GM12878 (cell line): ENCODE measurements at regions not wholly inside any gene's neighbourhood (a gene's known extent, or its start where the extent isn't known, plus 50 kb on each side); places are given as distances from the start of the nearest gene placed in this dataset.

Experiments used
- ATAC-seq: fragments of 200-7000 bp; cut with Tn5 transposase; 3 replicates; pipeline ENCODE4 v1.9.1; 2020; ENCODE audit warnings: mild to moderate bottlenecking, moderate library complexity
- BruUV-seq: library from RNA; stranded (reverse); fragments of 400-500 nt; replicated peaks from 2 replicates; lab custom pipeline; 2021; lab: Mats Ljungman, UMichigan
- CTCF ChIA-PET: fragments of 300-600 bp; sonication (Branson Sonifier 250); formaldehyde crosslinking; extraction: SDS; loops from one replicate; lab custom pipeline; 2021; ENCODE audit warnings: inconsistent platforms; lab: Yijun Ruan, JAX
- POLR2A ChIA-PET: fragments of 350-600 bp; formaldehyde crosslinking; extraction: SDS; loops from one replicate; lab custom pipeline; 2021; ENCODE audit warnings: inconsistent platforms; lab: Charles Lee
- RAD21 ChIA-PET: fragments of 300-600 bp; sonication (Branson Sonifier 250); formaldehyde crosslinking; loops from one replicate; lab custom pipeline; 2023; ENCODE audit warnings: antibody characterized with exemption; ENCODE audit not compliant: unreplicated experiment; lab: Charles Lee
- SMC1A ChIA-PET: fragments of 300-600 bp; sonication (Branson Sonifier 250); formaldehyde crosslinking; loops from one replicate; lab custom pipeline; 2023; ENCODE audit not compliant: unreplicated experiment, uncharacterized antibody; lab: Charles Lee
- DNase-seq: peaks from one replicate; pipeline ENCODE4 v3.0.0-alpha.2; 2011; ENCODE audit warnings: low read depth, low spot score
- FAIRE-seq: peaks from 3 replicates; lab custom pipeline; 2011; peaks lifted over from hg19 to GRCh38; lab: Jason Lieb, UNC
- H2AFZ ChIP-seq: 2 replicates; pipeline ENCODE4 v1.6.0; 2011; ENCODE audit warnings: low read depth, low read length, control low read depth; ENCODE audit not compliant: control insufficient read depth
- H3K27ac ChIP-seq: 2 replicates; pipeline ENCODE4 v1.5.1; 2011; ENCODE audit warnings: control low read depth; ENCODE audit not compliant: control insufficient read depth, insufficient read depth
- H3K27me3 ChIP-seq, 2 experiments: replicated peaks in 1 of 2; 2 replicates each; pipeline versions ENCODE4 v1.6.0 to v1.6.1; 2011; ENCODE audit warnings: low read length in 1 of 2; ENCODE audit not compliant: control insufficient read depth in 2 of 2, insufficient read depth in 2 of 2
- H3K36me3 ChIP-seq, 2 experiments: 2 replicates each; pipeline ENCODE4 v1.5.1; 2011; ENCODE audit warnings: low read length in 1 of 2; ENCODE audit not compliant: control insufficient read depth in 2 of 2, insufficient read depth in 2 of 2
- H3K4me1 ChIP-seq: 2 replicates; pipeline ENCODE4 v1.6.1; 2011; ENCODE audit warnings: mild to moderate bottlenecking, low read length, moderate library complexity, mixed read lengths; ENCODE audit not compliant: control insufficient read depth, insufficient read depth
- H3K4me2 ChIP-seq: 2 replicates; pipeline ENCODE4 v1.6.0; 2011; ENCODE audit warnings: control low read depth; ENCODE audit not compliant: control insufficient read depth, insufficient read depth
- H3K4me3 ChIP-seq: fragments of 200-600 bp; sonication (generic); 2 replicates; pipeline ENCODE4 v1.5.1; 2016
- H3K79me2 ChIP-seq: 2 replicates; pipeline ENCODE4 v1.6.0; 2011; ENCODE audit warnings: low read length; ENCODE audit not compliant: control insufficient read depth, insufficient read depth
- H3K9ac ChIP-seq: 2 replicates; pipeline ENCODE4 v1.8.0; 2011; ENCODE audit warnings: low read length, control low read depth, mixed read lengths; ENCODE audit not compliant: control insufficient read depth, insufficient read depth
- H3K9me3 ChIP-seq: replicated peaks from 3 replicates; pipeline ENCODE4 v1.5.1; 2011; ENCODE audit warnings: mild to moderate bottlenecking, low read length; ENCODE audit not compliant: control insufficient read depth, insufficient read depth
- H4K20me1 ChIP-seq: 2 replicates; pipeline ENCODE4 v1.6.0; 2011; ENCODE audit not compliant: control insufficient read depth, insufficient read depth
- BHLHE40 ChIP-seq, 2 experiments: fragments of 450-650 bp in 1 of 2; IDR thresholded peaks; 2 replicates each; pipeline ENCODE4 v1.6.1; 2011 to 2017; ENCODE audit warnings: low read depth in 2 of 2, borderline replicate concordance in 1 of 2, improper control_type of control experiment in 1 of 2, low read length in 1 of 2, mild to moderate bottlenecking in 1 of 2
- E2F8 ChIP-seq: fragments of 450-650 bp; IDR thresholded peaks from 2 replicates; pipeline ENCODE4 v1.6.1; 2018; ENCODE audit warnings: mild to moderate bottlenecking, low read depth, moderate library complexity; ENCODE audit not compliant: partially characterized antibody
- MTA3 ChIP-seq: IDR thresholded peaks from 2 replicates; pipeline ENCODE4 v1.6.1; 2012; ENCODE audit warnings: low read length, inconsistent platforms, borderline replicate concordance
- REST ChIP-seq: IDR thresholded peaks from 2 replicates; pipeline ENCODE4 v1.6.1; 2012; ENCODE audit warnings: mild to moderate bottlenecking, low read depth, low read length
- TCF7 ChIP-seq: IDR thresholded peaks from 2 replicates; pipeline ENCODE4 v1.6.1; 2014; ENCODE audit warnings: antibody characterized with exemption, borderline replicate concordance
- ZSCAN29 ChIP-seq: fragments of 450-650 bp; IDR thresholded peaks from 2 replicates; pipeline ENCODE4 v1.6.1; 2017; ENCODE audit warnings: mild to moderate bottlenecking, moderate library complexity
- WGBS: methylation state at CpG from one replicate; pipeline ENCODE4 v1.1.6; 2016; ENCODE audit warnings: low lambda C conversion rate; ENCODE audit not compliant: insufficient replicate concordance, insufficient coverage; ENCODE audit errors: missing lambda C conversion rate; 5-methylcytosine and 5-hydroxymethylcytosine counted together
- in situ Hi-C: fragments of 300-500 bp; cut with MboI; formaldehyde crosslinking; loops from 9 replicates; pipeline ENCODE4 v1.14.3; 2018; ENCODE audit warnings: mixed read lengths
- intact Hi-C: fragments of 100-400 bp; cut with micrococcal nuclease; formaldehyde crosslinking; loops from one replicate; pipeline ENCODE4 v1.14.2; 2022; ENCODE audit not compliant: unreplicated experiment

- ChIA-PET RAD21 (no interaction called here), CTCF (no interaction called here), SMC1A (no interaction called here), POLR2A (no interaction called here)
- Histone ChIP-seq H3K4me2 (no peak overlapping the region), H4K20me1 (no peaks in the 10 kb centered on the region), H3K36me3 (no peaks in the 10 kb centered on the region), H3K4me3 (no peak overlapping the region), H3K79me2 (no peaks in the 10 kb centered on the region), H3K9me3 (no peaks in the 10 kb centered on the region), H3K27me3 (no peaks in the 10 kb centered on the region), H2AFZ (no peak overlapping the region), H3K27ac (no peak overlapping the region), H3K9ac (no peak overlapping the region)
- no peak for DNase-seq
- in situ Hi-C loops (no loop called here), intact Hi-C loops (no loop called here)
- 7% methylated on average over 4 of the region's 4 CpGs for WGBS
- no peak for ATAC-seq
- no peak for FAIRE-seq
- TF ChIP-seq ZSCAN29 (no peak), REST (no peak), E2F8 (no peak), BHLHE40 (IDR thresholded peaks at IDR 0.05; ENCODE audit: borderline replicate concordance in 1 of 2, low read depth in 2 of 2, low read length in 1 of 2) (peak in 1 of 2 experiments; percentile 38; a peak in 1 of 4 replicates), TCF7 (no peak), MTA3 (no peak)
- TF ChIP-seq, all 136 proteins: peak for 1
- BruUV-seq = no TSS peak
- no peaks in the 10 kb centered on the region for H3K4me1 ChIP-seq
Observed at GRCh38 chr5:27313549-27313948, 275.2 kb upstream of the CDH9 start.
